HG03025 (cell line): ENCODE measurements at regions not wholly inside any gene's neighbourhood (a gene's known extent, or its start where the extent isn't known, plus 50 kb on each side); places are given as distances from the start of the nearest gene placed in this dataset.

Experiments
- ATAC-seq: cut with Tn5 transposase; IDR thresholded peaks from one replicate; pipeline ENCODE4 v1.9.1; 2021; ENCODE audit warnings: mild to moderate bottlenecking, moderate library complexity; ENCODE audit not compliant: unreplicated experiment, low FRiP score

DNA sequence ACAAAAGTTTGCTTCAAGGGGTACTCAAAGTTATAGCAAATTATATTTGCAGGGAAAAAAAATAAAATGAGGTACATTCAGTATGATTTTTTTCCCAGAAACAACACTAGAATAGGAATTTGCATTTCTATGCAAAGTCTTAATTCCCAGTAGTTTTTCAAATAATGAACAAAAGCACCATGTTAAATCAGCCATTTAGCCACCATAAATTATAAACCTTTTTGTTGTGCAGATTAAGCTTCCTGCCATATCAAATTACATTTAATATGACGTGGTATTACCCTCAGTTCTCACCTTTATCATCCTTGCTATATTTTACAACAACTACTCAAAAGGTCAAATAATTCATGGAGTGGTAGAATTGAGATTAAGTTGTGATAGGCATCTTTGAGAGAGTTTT, 136.6 kb upstream of the FRY start:
- no peak for ATAC-seq

DNA sequence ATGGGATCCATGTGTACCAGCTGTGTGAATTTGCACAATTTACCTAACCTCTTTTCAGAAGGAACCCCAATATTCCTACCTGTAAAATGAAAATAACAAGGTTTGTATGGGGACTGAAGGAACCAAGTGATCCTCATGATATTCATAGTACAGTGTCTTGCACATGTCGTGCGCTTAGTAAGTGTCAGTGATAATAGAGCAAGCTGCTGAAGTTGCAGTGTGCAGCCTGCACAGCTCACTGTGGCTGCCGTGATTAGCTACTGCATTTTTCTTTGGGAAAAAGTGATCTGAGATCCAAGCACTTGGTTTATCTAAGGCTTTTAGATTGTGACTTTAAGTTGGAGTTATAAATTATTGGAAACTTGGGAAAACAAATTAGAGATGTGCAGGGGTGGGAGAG, 135.9 kb upstream of the FRY start:
- ATAC-seq, result no peak

DNA sequence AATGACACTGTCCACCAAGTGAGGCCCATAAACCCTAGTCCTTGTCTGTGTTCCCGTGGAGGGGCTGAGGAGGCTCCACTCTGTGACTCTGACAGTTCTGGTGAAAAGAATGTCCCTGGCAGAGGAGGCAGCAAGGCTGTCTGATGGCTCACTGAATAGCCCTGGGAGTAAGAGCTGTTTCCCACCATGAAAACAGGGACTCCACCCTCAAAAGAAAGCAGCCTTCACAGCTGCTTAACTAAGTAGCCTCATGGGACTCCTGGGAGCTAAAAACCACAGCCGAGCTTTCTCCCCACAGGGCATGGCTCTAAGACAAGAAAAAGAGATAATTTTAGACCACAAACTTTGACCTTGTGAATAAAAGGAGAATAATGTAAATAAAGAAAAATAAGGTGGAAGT, 135.1 kb upstream of the FRY start:
- no peak for ATAC-seq

DNA sequence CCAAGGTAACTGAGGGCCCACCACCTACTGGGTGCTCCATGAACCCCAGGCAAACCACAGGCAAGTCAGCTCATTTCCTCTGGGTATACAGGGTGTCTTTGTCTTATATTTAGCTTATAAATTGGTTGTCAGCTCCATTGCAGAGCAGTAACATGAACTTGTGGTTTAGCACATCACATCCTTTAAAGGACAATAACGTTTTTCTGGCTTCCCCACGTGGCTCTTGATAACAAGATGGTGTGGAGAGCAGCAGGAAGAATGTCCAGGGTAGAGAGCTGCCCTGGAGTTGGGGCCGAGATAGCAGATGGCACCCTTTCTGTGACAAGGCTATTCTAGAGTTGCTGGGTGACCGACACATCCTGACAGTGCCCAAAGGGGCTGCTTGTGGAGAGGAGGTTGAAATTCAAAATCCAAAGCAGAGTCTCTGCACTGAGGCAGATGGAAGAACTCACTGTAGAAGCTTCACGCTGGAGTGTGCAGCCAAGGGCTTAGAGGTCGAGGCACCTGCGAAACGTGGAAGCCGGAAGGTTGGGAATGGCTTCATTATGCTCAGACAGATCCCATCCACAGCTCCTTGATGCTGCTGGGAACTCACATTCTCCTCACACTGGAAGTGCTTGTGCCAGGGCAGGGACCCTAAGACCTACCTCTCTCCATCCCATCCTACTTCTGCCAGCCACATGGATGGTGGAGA, 133.0 kb upstream of the FRY start:
- ATAC-seq, result no peak

DNA sequence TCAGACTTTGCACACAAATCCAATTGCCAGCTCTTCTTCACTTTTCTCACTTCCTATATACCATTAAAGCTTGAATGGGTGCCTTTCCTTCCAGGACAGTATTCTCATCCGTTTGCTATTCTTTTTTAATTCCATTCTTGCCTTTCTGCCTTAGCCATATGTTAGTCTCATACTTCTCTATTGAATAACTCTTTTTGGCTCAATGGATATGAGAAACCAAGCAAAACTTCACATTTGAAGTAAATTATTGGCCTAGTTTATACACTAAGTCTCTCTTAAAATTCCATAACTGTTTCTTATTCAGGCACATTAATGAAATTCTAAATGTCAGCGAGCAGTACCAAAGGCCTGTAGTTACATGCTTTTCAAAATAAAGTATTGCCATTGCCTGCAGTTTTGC, 129.6 kb upstream of the FRY start:
- ATAC-seq, result no peak

DNA sequence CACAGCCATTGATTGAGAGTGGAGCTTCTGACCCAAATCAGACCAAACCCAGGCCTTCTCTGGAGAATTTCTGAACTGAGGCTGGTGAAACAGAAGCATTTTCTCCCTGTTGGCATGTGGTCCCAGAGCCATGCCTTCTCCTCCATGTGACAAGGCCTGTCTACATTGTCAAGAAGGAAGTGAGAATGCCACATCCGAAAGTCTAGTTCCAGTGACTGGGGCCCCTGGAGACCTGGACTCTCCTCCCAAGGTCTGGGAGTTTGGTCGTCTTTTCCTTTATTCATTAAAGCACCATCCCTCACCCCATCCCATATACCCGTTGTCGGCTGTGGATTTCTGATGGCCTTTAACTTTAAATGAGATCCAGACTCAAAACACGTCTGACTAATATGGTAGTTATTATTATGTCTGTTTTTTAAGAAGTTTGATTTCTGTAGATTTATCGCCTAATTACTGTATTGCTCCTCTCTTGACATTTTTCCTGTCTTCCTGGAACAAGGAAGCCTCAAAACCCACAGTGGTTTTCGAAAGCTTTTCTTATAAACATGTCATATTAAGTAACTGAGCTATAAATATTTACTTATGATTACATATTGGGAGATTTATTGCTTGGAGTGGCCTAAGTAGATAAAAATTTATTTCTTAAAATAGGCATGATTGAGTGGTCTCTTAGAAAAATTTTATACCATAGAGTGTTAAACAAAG, 128.3 kb upstream of the FRY start:
- no peak for ATAC-seq

DNA sequence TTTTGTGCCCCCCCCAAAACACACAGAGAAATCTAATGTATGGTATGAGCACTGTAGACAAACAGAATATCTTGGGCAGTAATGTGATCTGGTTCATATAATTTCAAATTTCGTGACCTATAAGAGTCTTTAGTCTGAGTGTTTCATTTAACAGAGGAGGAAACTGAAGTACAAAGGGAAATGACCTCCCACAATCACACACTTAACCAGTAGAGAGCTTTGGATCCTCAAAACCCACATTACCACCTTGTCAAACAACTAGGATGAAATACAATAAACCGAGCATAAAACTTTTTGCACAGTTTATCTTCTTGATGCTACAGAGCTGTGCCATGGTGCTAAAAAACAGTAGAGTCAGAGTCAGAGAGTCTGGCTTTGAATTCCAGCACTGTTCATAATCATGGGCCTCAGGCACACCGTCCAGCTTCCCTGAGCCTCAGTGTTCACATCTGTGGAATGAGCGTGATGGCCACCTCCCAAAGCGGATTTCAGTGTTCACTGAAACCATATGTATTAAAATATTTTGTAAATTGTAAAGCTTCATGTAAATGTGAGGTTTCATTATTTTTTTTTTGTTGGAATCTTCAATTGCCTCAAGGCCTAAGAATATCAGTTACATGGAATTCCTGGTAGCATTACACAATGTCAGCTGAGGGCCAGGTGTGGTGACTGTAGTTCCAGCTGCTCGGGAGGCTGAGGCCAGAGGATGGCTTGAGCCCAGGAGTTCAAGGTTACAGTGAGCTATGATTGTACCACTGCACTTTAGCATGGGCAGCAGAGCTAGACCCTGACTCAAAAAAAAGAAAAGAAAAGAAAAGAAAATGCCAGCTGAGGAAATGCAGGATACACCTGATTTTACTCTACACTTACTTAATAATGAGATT, 126.4 kb upstream of the FRY start:
- no peak for ATAC-seq

DNA sequence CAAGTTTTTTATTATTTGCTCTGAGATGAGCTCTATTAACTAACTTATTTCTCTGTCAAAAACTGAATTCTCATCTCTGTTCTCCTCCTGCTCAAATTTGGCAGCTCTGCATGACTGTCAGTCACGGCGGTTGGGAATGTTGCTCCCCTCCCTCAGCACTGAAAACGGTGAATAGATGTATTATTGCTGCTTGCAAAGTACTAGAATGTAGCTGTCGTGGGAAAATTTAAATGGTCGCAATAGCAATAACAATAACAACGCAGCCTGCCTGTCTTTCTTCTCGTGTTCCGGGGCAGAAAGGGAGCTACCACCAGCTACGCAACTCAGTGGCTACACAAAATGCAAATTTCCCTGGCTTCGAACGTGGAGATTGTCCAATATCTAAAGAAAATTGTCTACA, 125.6 kb upstream of the FRY start:
- ATAC-seq, result no peak

DNA sequence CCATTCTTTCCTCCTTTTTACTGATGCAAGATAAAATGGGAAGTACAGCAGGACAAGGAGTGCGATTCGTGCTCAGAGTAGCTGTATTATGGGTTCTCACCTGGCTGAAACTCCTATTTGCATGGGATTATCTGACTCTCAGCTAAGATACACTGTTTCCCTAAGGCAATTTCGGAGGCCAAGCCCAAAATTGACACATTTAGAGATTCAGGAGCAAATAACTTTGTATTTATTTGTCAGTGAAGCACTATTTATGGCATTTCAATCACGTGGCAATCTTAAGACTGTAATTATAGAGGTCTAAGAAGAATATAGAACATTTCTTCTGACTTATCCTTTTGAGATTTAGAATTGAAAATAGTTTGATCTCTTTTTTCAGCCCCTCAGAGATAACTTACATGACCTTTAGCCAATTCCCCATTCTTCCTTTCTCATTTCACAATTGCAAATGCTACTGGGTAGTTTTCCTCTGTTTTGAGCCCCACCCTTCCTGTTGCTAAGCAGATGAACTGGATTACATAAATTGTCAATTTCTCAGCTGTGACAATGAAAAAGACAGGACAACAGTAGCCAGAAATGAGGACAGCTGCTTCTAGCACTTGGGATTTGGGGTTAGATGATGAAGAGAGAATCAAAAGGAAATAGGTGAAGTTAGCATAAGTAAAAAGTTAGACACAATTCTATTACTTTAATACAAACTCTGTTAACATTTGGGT, 122.7 kb upstream of the FRY start:
- ATAC-seq, result no peak

DNA sequence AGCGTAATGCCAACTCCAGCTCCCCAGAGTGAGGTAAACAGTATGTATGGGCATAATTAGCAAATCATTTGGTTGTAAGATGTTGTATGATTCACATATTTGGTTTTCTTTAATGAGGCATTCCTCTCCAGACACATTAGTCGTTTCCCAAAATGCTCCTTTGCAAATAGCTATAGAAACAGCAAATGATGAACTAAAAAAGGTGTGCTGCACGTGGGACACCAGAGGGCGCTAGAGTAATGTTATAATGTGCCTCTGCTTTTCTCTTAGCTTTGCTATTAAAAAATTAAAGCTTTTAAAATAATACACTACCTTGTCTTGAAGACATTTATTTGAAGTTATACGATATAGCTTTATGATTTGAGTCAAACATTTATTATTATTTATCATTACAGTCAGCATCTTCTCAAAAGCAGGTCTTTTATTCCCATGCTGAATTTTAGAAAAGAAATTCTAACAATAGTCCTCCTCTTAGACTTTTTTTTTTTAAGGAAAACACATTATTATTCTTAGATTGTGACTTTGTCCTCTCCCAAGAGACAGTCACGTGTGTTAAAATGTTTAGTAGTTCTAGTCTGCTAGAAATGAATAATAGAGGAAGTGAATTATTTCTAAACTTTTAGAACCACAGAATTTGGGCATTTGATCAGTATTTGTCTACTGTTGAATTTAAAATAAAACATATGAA, 121.6 kb upstream of the FRY start:
- no peak for ATAC-seq

DNA sequence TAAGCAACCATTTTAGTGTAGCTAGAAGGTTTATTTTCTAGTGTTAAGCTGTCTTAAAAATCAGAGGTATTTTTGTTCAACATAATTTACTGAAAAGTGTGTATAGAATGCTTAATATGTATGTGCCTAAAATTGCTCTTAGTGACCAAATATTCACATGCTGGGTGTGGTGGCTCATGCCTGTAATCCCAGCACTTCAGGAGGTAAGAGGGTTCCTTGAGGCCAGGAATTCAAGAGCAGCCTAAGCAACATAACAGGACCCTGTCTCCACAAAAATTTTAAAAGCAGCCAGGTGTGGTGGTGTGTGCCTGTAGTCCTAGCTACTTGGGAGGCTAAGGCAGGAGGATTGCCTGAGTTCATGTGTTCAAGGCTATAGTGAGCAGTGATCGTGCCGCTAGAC, 120.9 kb upstream of the FRY start:
- no peak for ATAC-seq

DNA sequence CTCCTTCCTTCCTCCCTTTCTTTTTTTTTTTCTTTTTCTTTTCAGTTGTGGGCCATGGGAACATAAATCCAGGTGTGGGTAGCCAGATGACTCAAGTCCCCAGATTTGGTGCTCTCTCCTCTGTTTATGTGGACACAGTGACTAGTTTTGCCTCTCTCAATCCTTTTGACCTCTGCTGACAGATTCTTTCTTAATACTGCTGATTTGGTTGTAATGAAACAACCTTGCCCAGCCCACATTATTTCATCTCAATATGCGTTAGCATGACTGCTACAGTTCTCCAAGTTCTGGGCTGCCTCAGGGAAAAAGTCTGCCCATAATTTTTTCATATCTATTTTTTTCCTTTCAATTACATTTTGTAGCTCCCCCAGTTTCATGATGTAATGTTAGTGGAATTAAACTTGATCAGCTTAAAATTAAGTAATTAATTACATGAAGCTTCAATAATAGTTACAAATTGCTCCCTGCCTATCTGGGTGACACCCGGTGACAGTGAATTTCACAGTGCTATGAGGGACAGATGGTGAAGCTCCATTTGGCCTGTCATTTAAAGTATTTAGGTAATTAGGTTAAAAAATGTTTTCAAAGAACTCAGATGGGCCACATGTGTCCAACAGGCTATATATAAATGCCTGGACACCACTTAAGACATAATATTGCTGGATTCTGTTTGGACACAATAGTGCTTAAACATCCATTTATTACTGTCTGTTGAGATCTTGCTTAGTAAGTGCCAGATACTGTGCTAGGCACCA, 118.8 kb upstream of the FRY start:
- no peak for ATAC-seq

DNA sequence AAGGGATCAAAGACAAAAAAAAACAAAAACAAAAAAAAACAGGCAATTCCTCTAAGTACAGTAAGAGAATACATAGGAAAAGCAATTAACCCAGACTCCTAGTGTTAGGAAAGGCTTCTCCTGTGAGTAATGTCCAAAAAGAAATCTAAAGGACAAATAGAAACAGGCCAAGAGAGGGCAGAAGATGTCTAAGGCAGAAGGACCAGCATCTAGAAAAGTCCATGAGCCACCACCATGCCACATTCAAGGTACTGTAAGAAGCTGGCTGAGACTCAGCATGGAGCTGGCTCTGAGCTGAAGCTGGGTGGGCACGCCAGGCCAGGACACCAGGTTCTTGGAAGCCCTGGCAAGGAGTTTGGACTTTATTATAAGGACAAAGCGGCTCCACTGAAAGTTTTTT, 118.1 kb upstream of the FRY start:
- no peak for ATAC-seq

DNA sequence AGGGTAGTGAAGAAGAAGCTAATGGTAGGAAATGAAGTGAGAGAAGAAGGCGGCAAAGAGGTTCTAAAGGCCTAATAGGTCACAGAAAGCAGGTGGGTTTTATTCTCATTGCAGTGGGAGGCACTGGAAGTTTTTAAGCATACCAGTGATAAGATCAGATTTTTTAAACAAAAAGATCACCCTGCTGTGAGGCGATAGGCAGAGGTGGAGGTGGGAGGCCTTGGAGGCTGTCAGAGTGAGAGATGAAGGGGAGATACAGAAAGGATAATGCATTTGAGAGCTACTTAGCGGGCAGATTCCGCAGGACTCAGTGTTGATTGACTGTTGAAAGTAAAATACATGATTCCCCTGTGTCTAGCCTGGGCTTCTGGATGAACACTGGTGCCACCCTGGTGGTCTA, 116.7 kb upstream of the FRY start:
- ATAC-seq, result no peak

DNA sequence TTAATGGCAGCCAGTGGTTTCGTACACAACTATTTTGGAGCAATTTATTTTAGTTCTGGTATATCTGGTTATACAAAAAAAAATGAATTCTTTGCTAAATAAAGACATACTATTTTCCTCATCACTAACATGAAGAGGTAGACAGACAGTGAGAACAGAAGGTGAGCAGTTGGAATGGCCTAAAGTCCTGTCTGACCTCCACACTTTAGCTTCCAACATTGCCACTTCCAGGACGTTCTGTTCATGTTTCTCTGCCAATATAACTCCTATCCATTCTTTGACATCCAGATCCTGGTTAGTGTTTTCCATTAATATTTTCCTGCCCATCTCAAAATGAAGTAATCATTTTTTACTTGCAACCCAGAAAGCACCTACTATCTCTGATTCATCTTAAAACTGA, 112.9 kb upstream of the FRY start:
- ATAC-seq, result no peak

DNA sequence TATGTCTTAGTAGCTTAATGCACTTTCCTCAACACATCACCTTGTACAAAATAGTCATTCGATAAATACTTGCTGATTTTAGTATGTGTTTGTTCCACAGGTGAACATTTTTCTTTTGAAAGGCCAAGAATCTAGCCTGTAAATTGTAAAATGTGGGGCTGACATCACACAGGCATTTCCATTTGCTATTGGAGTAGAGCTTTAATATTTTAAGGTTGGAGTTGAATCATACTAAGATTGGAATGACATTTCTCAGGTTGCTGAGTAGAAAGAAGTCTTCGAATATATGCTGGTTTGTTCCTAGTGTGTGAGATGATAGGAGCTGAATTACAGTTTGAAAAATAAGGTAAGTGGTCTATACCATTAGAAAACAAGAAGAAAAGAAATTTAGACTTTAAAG, 112.3 kb upstream of the FRY start:
- no peak for ATAC-seq

DNA sequence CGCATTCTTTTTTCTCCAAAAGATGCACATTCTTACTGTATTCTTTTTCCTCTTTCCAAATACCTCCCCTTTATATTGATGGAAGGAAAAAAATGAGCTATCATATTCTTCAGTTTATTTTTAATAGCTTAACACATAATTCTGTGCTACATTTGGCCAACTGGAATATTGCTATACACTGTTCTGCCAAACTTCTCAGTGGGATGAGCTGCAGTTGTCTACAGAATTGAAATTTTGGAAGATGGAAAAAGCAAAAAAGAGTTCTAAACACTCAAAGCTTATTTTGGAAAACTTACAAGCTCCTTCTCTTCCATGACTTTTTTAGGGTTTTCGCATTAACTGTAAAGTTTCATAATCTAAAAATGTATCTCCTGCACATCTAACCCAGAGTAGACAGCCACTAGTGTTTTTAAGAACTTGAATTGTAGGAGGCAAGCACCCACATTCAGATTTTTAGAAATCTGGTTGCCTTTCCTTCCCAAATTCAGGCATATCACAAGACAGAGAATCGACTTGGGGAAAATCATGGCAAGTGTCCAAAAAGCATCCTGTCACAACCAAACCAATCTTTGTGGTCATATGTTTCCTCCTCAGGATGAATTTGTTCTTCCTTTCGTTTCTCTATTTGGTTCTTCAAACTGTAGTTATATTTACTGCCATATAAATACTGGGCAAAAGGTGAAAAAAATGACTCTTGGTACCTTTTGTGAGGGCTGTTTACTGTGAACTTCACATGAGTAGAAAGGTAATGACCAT, 111.4 kb upstream of the FRY start:
- no peak for ATAC-seq

DNA sequence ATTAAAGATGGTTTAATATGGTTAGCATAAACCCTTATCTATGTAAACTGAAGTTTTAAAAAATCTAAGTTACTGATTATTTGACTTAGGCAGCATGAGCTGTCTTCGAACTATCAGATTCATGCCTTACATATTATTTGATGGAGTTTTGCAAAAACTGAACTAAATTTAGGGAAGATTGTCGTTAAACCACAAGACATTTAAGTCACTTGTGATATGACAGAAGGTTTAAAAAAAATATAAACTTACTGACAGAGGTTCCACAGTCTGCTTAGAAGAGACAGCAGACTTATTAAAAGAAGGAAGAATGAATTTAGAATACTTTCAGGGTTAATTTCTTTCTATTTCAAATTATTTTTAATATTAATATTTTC, 110.9 kb upstream of the FRY start:
- no peak for ATAC-seq

DNA sequence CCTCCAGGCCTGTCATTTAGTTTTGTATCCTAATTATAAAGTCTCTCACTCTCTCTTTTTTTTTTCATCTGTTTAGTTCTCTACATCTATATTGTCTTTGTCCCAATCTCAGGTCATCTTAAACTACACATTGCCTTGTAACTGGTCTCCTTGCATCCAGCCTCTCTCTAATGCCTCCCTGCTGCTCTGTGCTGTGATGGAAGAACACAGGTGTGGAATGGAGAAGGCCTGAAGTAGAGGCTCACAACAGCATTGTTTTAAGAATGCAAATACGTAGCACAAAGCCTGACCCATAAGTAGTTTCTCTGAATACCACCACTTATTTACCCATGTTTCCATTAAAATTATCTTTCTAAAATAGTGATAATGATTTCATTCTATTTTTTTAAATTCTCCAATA, 108.8 kb upstream of the FRY start:
- ATAC-seq, result no peak
